K562 (cell line): ENCODE measurements at regions not wholly inside any gene's neighbourhood (a gene's known extent, or its start where the extent isn't known, plus 50 kb on each side); places are given as distances from the start of the nearest gene placed in this dataset.

Source experiments
- ATAC-seq: fragments of 200-7000 bp; cut with Tn5 transposase; 3 replicates; pipeline ENCODE4 v1.9.1; 2020; ENCODE audit warnings: moderate library complexity
- BruUV-seq: library from RNA; stranded (reverse); fragments of 400-500 nt; replicated peaks from 2 replicates; lab custom pipeline; 2021; lab: Mats Ljungman, UMichigan
- CTCF ChIA-PET: fragments of 300-600 bp; formaldehyde crosslinking; extraction: SDS; loops from one replicate; lab custom pipeline; 2021; ENCODE audit warnings: low intra/inter-chr PET ratio; lab: Yijun Ruan, JAX
- POLR2A ChIA-PET: fragments of 300-600, 350-650 bp; sonication (Branson Sonifier 250); formaldehyde crosslinking; extraction: SDS; loops from one replicate; lab custom pipeline; 2021; ENCODE audit warnings: antibody characterized with exemption, inconsistent platforms; lab: Yijun Ruan, JAX
- DNase-seq, 4 experiments: peaks; one replicate each; pipeline versions ENCODE4 v3.0.0 to v3.0.0-alpha.2; 2011 to 2018; ENCODE audit warnings: low spot score in 3 of 4, mixed read lengths in 3 of 4; ENCODE audit errors: extremely low read depth in 1 of 4
- FAIRE-seq: peaks from 2 replicates; lab custom pipeline; 2011; peaks lifted over from hg19 to GRCh38; lab: Jason Lieb, UNC
- H2AFZ ChIP-seq: 2 replicates; pipeline ENCODE4 v1.6.0; 2011; ENCODE audit warnings: low read depth, low read length, control low read depth, inconsistent platforms
- H3K27ac ChIP-seq: fragments of 200-600 bp; 3 replicates; pipeline ENCODE4 v1.8.0; 2011; ENCODE audit warnings: low read depth, mild to moderate bottlenecking, control low read depth, inconsistent platforms, low read length, moderate library complexity, mixed read lengths; ENCODE audit errors: extremely low read depth
- H3K27me3 ChIP-seq, 2 experiments: fragments of 300-600 bp in 1 of 2; 2 replicates in 1 of 2; 3 replicates in 1 of 2; pipeline versions ENCODE4 v1.6.0 to v1.8.0; 2011; ENCODE audit warnings: inconsistent platforms in 2 of 2, low read length in 2 of 2, mild to moderate bottlenecking in 1 of 2, mixed read lengths in 1 of 2, moderate library complexity in 1 of 2; ENCODE audit not compliant: control insufficient read depth in 2 of 2, insufficient read depth in 2 of 2
- H3K36me3 ChIP-seq: fragments of 300-600 bp; 3 replicates; pipeline ENCODE4 v1.8.0; 2011; ENCODE audit warnings: mild to moderate bottlenecking, low read length, inconsistent platforms; ENCODE audit not compliant: control insufficient read depth, insufficient read depth
- H3K4me1 ChIP-seq, 2 experiments: fragments of 200-600 bp in 1 of 2; replicated peaks in 1 of 2; 2 replicates in 1 of 2; 3 replicates in 1 of 2; pipeline versions ENCODE4 v1.5.1 to v1.8.0; 2011; ENCODE audit warnings: inconsistent platforms in 2 of 2, low read length in 2 of 2, mild to moderate bottlenecking in 1 of 2, mixed read lengths in 1 of 2, moderate library complexity in 1 of 2; ENCODE audit not compliant: control insufficient read depth in 2 of 2, insufficient read depth in 2 of 2
- H3K4me2 ChIP-seq: 2 replicates; pipeline ENCODE4 v1.6.1; 2011; ENCODE audit warnings: low read length, control low read depth, inconsistent platforms, mixed read lengths; ENCODE audit not compliant: insufficient read depth
- H3K4me3 ChIP-seq: fragments of 200-600 bp; sonication (generic), shearing (Covaris generic); 2 replicates; pipeline ENCODE4 v1.5.1; 2016; ENCODE audit warnings: control low read depth, inconsistent platforms
- H3K79me2 ChIP-seq: fragments of 200-600 bp; 3 replicates; pipeline ENCODE4 v1.8.0; 2011; ENCODE audit warnings: low read length, inconsistent platforms; ENCODE audit not compliant: control insufficient read depth, insufficient read depth
- H3K9ac ChIP-seq, 2 experiments: 2 replicates each; pipeline versions ENCODE4 v1.6.0 to v1.6.1; 2011; ENCODE audit warnings: low read depth in 2 of 2, low read length in 2 of 2, control low read depth in 1 of 2, inconsistent platforms in 1 of 2, mild to moderate bottlenecking in 1 of 2, mixed read lengths in 1 of 2; ENCODE audit not compliant: insufficient read depth in 1 of 2
- H3K9me1 ChIP-seq: one replicate; pipeline ENCODE4 v1.6.0; 2011; ENCODE audit warnings: inconsistent platforms, mild to moderate bottlenecking, low read length, moderate library complexity; ENCODE audit not compliant: control insufficient read depth, insufficient read depth
- H3K9me3 ChIP-seq: replicated peaks from 2 replicates; pipeline ENCODE4 v1.5.1; 2011; ENCODE audit warnings: low read depth, low read length, inconsistent platforms; ENCODE audit not compliant: control insufficient read depth, insufficient read depth
- H4K20me1 ChIP-seq: replicated peaks from 2 replicates; pipeline ENCODE4 v1.6.1; 2011; ENCODE audit warnings: low read length, inconsistent platforms, mixed read lengths; ENCODE audit not compliant: control insufficient read depth, insufficient read depth
- WGBS: fragments of 100-300 bp; shearing (Covaris generic); methylation state at CpG from one replicate; pipeline ENCODE4 v1.1.6; 2016; ENCODE audit warnings: low coverage, mixed read lengths; ENCODE audit not compliant: insufficient coverage; ENCODE audit errors: missing lambda C conversion rate; 5-methylcytosine and 5-hydroxymethylcytosine counted together
- in situ Hi-C: fragments of 300-500 bp; cut with MboI; formaldehyde crosslinking; loops from 4 replicates; pipeline ENCODE4 v1.15.0; 2018; ENCODE audit warnings: inconsistent platforms, mixed read lengths
- intact Hi-C: fragments of 100-400 bp; cut with micrococcal nuclease; formaldehyde crosslinking; loops from 2 replicates; pipeline ENCODE4 v1.14.2; 2022
- TF ChIP-seq, protein P1 (sequence below), 2 experiments: fragments of 450-650 bp; formaldehyde crosslinking in 1 of 2; IDR thresholded peaks; 2 replicates each; pipeline versions ENCODE4 v1.4.0 to v1.6.1; 2014 to 2020; ENCODE audit warnings: mild to moderate bottlenecking in 2 of 2, borderline replicate concordance in 1 of 2, low read depth in 1 of 2

- no peak overlapping the region for H3K4me2 ChIP-seq
- no peaks in the 10 kb centered on the region for H3K9me3 ChIP-seq
- H3K27me3 ChIP-seq: no peaks in the 10 kb centered on the region
- TF ChIP-seq, protein P1, sequence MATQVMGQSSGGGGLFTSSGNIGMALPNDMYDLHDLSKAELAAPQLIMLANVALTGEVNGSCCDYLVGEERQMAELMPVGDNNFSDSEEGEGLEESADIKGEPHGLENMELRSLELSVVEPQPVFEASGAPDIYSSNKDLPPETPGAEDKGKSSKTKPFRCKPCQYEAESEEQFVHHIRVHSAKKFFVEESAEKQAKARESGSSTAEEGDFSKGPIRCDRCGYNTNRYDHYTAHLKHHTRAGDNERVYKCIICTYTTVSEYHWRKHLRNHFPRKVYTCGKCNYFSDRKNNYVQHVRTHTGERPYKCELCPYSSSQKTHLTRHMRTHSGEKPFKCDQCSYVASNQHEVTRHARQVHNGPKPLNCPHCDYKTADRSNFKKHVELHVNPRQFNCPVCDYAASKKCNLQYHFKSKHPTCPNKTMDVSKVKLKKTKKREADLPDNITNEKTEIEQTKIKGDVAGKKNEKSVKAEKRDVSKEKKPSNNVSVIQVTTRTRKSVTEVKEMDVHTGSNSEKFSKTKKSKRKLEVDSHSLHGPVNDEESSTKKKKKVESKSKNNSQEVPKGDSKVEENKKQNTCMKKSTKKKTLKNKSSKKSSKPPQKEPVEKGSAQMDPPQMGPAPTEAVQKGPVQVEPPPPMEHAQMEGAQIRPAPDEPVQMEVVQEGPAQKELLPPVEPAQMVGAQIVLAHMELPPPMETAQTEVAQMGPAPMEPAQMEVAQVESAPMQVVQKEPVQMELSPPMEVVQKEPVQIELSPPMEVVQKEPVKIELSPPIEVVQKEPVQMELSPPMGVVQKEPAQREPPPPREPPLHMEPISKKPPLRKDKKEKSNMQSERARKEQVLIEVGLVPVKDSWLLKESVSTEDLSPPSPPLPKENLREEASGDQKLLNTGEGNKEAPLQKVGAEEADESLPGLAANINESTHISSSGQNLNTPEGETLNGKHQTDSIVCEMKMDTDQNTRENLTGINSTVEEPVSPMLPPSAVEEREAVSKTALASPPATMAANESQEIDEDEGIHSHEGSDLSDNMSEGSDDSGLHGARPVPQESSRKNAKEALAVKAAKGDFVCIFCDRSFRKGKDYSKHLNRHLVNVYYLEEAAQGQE (IDR thresholded peaks at IDR 0.05; ENCODE audit: borderline replicate concordance): no peak
- TF ChIP-seq, protein P1 (CRISPR knock-in tag; IDR thresholded peaks at IDR 0.05; ENCODE audit: low read depth): no peak
- no peaks in the 10 kb centered on the region for H3K79me2 ChIP-seq
- no peaks in the 10 kb centered on the region for H3K9me1 ChIP-seq
- CTCF ChIA-PET: no interaction called here
- no peak overlapping the region for H2AFZ ChIP-seq
- H3K4me1 ChIP-seq: no peaks in the 10 kb centered on the region; a peak in 1 of 5 replicates
- intact Hi-C loops (no loop called here), in situ Hi-C loops (no loop called here)
- WGBS: 98% methylated on average over 2 of the region's 2 CpGs
- no peak overlapping the region for H3K27ac ChIP-seq
- H3K4me3 ChIP-seq: no peak overlapping the region
- POLR2A ChIA-PET: no interaction called here
- no TSS peak for BruUV-seq
- H3K36me3 ChIP-seq: no peaks in the 10 kb centered on the region
- H3K9ac ChIP-seq: no peak overlapping the region
- H4K20me1 ChIP-seq: no peaks in the 10 kb centered on the region
- no peak for ATAC-seq
- DNase-seq: no peak
- no peak for FAIRE-seq
These were observed 85.9 kb upstream of the CCDC91 start for GRCh38 chr12:28104316-28104715.
